GM19239 (cell line): ENCODE measurements at regions not wholly inside any gene's neighbourhood (a gene's known extent, or its start where the extent isn't known, plus 50 kb on each side); places are given as distances from the start of the nearest gene placed in this dataset.
"Not testable (repeated sequence)": the region's sequence is repeated elsewhere in the genome, so short reads cannot be mapped to it uniquely, and the experiment has no call there.

Experiments used
- DNase-seq: peaks from one replicate; pipeline ENCODE4 v3.0.0; 2011; ENCODE audit warnings: low spot score; ENCODE audit not compliant: insufficient read length
- FAIRE-seq: peaks from 2 replicates; lab custom pipeline; 2011; peaks lifted over from hg19 to GRCh38; lab: Jason Lieb, UNC

GRCh38 chr1:163928651-163929050 lies 606.9 kb downstream of the NUF2 start:
- no peak for FAIRE-seq

GRCh38 chr1:163932901-163933300 lies 611.1 kb downstream of the NUF2 start:
- DNase-seq (no peak), FAIRE-seq (no peak)

More at GRCh38 chr1:163928651-163929050, 606.9 kb downstream of the NUF2 start:
- no peak for DNase-seq

GRCh38 chr1:163933437-163933836 lies 611.7 kb downstream of the NUF2 start:
- FAIRE-seq: no peak
- no peak for DNase-seq

- FAIRE-seq (no peak), DNase-seq (no peak)
Measured at GRCh38 chr1:163935738-163936374, 614.1 kb downstream of the NUF2 start.

GRCh38 chr1:163959622-163960021 lies 599.4 kb upstream of the PBX1 start:
- no peak for DNase-seq
- FAIRE-seq: no peak

GRCh38 chr1:163970151-163970550 lies 588.8 kb upstream of the PBX1 start:
- FAIRE-seq: no peak
- DNase-seq: no peak

- FAIRE-seq (no peak), DNase-seq (no peak)
Measured at GRCh38 chr1:163970699-163971098, 588.3 kb upstream of the PBX1 start.

GRCh38 chr1:163973586-163973985 lies 585.4 kb upstream of the PBX1 start:
- FAIRE-seq (no peak), DNase-seq (no peak)

- FAIRE-seq: no peak
- DNase-seq: no peak
Measured at GRCh38 chr1:163974120-163974519, 584.9 kb upstream of the PBX1 start.

- DNase-seq (no peak), FAIRE-seq (no peak)
Measured at GRCh38 chr1:163980394-163980793, 578.6 kb upstream of the PBX1 start.

- FAIRE-seq (no peak), DNase-seq (no peak)
Measured at GRCh38 chr1:163981500-163982030, 577.4 kb upstream of the PBX1 start.

GRCh38 chr1:163983097-163983496 lies 575.9 kb upstream of the PBX1 start:
- FAIRE-seq (no peak), DNase-seq (no peak)

GRCh38 chr1:163985700-163986099 lies 573.3 kb upstream of the PBX1 start:
- FAIRE-seq (no peak), DNase-seq (no peak)

- no peak for FAIRE-seq
Measured at GRCh38 chr1:163999131-163999530, 559.9 kb upstream of the PBX1 start.

GRCh38 chr1:164006186-164006585 lies 552.8 kb upstream of the PBX1 start:
- DNase-seq, FAIRE-seq: not testable (repeated sequence)

More at GRCh38 chr1:163999131-163999530, 559.9 kb upstream of the PBX1 start:
- DNase-seq: no peak

- DNase-seq (no peak), FAIRE-seq (no peak)
Measured at GRCh38 chr1:164006621-164007020, 552.4 kb upstream of the PBX1 start.

- DNase-seq (no peak), FAIRE-seq (no peak)
Measured at GRCh38 chr1:164017239-164017638, 541.7 kb upstream of the PBX1 start.

- FAIRE-seq: no peak
- no peak for DNase-seq
Measured at GRCh38 chr1:164020391-164020790, 538.6 kb upstream of the PBX1 start.

GRCh38 chr1:164021813-164022212 lies 537.2 kb upstream of the PBX1 start:
- no peak for FAIRE-seq

GRCh38 chr1:164033782-164034181 lies 525.2 kb upstream of the PBX1 start:
- FAIRE-seq (no peak), DNase-seq (no peak)

More at GRCh38 chr1:164021813-164022212, 537.2 kb upstream of the PBX1 start:
- no peak for DNase-seq

GRCh38 chr1:164040754-164041153 lies 518.2 kb upstream of the PBX1 start:
- FAIRE-seq (no peak), DNase-seq (no peak)

GRCh38 chr1:164051782-164052181 lies 507.2 kb upstream of the PBX1 start:
- no peak for DNase-seq
- no peak for FAIRE-seq
